Retinal pigment epithelial cell (primary cell): ENCODE measurements at regions not wholly inside any gene's neighbourhood (a gene's known extent, or its start where the extent isn't known, plus 50 kb on each side); places are given as distances from the start of the nearest gene placed in this dataset.
"Not testable (repeated sequence)": the region's sequence is repeated elsewhere in the genome, so short reads cannot be mapped to it uniquely, and the experiment has no call there.

ENCODE experiments used
- DNase-seq: peaks from one replicate; pipeline ENCODE4 v3.0.0-alpha.2; 2010; ENCODE audit warnings: low read depth
- H3K4me3 ChIP-seq: 2 replicates; pipeline ENCODE4 v1.5.1; 2011; ENCODE audit warnings: mild to moderate bottlenecking, low read length, control low read depth, moderate library complexity
- TF ChIP-seq, protein P1 (sequence below): conservative IDR thresholded peaks from 2 replicates; pipeline ENCODE4 v1.5.1; 2011; ENCODE audit warnings: low read depth, low read length, control low read depth, inconsistent platforms

DNA sequence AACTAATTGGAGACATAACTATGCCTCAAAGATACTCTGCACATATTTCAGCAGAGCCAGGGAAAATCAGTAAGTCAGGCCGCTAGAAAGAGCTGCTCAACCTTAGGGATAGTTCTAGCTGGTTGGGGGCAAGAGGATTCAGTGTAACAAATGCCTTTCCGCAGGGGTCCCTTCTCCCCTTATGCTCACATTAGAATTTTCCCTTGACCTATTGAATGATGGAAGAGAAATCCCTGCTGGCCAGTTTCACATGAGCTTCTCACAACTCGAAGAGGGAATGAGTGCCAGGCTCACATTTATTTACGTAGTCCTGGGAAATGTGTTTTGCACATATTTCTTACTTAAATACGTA is 66.2 kb upstream of the USP9X start:
- no peak overlapping the region for H3K4me3 ChIP-seq
- DNase-seq, result no peak
- TF ChIP-seq, protein P1, sequence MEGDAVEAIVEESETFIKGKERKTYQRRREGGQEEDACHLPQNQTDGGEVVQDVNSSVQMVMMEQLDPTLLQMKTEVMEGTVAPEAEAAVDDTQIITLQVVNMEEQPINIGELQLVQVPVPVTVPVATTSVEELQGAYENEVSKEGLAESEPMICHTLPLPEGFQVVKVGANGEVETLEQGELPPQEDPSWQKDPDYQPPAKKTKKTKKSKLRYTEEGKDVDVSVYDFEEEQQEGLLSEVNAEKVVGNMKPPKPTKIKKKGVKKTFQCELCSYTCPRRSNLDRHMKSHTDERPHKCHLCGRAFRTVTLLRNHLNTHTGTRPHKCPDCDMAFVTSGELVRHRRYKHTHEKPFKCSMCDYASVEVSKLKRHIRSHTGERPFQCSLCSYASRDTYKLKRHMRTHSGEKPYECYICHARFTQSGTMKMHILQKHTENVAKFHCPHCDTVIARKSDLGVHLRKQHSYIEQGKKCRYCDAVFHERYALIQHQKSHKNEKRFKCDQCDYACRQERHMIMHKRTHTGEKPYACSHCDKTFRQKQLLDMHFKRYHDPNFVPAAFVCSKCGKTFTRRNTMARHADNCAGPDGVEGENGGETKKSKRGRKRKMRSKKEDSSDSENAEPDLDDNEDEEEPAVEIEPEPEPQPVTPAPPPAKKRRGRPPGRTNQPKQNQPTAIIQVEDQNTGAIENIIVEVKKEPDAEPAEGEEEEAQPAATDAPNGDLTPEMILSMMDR, result no peak

- no peak for DNase-seq
Observed at GRCh38 chrX:41022566-41022965, 62.7 kb upstream of the USP9X start.

GRCh38 chrX:41023098-41023497 is 62.1 kb upstream of the USP9X start:
- TF ChIP-seq, protein P1, result no peak
- H3K4me3 ChIP-seq, result no peak overlapping the region
- DNase-seq, result no peak

More at GRCh38 chrX:41022566-41022965, 62.7 kb upstream of the USP9X start:
- H3K4me3 ChIP-seq, result no peak overlapping the region
- TF ChIP-seq, protein P1, result no peak

GRCh38 chrX:41024335-41024734 is 60.9 kb upstream of the USP9X start:
- not testable (repeated sequence) for DNase-seq, H3K4me3 ChIP-seq

GRCh38 chrX:41024755-41025154 is 60.5 kb upstream of the USP9X start:
- TF ChIP-seq, protein P1, result no peak
- no peak overlapping the region for H3K4me3 ChIP-seq

DNA sequence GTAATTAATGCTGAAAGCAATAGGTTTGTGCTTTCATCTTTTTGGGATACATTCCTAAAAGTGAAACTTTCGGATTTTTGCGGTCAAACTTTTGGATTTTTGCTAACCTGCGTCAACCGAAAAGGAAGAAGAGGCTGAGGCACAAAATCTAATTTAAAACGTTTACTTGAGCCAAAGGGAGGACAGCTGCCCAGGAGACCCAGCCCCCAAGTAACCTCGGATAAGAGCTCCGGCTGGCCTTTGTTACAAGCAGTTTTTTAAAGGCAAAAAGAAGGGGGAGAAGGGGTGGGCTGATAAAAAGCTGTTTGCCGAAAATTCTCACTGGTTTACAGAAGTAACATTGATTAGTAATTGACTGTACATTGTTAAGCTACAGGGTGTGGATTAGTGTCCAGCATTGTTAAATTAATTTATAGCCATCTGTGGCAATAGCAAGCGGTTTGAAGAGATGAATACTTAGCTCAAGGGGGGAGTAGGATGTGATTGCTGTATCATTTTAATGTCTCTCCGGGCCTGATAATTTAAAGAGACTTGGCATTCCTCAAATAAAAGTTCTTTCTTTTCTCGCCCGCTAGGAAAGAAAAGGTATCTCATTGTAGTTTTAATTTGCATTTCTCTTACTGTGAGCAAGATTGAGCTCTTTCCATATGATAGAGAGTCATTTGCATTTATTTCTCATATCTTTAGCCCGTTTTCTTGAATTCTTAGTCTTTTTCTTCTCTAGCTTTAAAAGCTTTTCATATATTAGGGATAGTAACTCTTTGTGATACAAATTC is 59.1 kb upstream of the USP9X start:
- DNase-seq, result no peak
- H3K4me3 ChIP-seq, result no peak overlapping the region
- TF ChIP-seq, protein P1, result no peak

More at GRCh38 chrX:41024755-41025154, 60.5 kb upstream of the USP9X start:
- DNase-seq, result no peak

DNA sequence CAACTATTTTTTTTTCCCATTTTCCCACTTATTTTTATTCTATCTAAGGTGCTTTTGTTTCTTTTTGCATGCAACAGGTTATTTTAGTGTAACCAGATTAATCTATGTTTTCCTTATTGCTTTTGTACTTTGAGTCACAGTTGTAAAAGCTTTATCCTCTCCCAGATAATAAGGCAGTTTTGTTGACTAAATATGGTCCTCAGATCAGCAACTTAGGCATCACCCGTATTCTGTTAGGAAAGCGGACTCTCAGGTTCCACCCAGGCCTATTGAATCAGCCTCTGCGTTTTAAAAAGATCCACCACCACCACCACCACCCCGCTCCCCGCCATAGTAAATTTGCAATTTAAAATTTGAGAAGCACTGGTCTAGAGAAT is 58.6 kb upstream of the USP9X start:
- H3K4me3 ChIP-seq, result no peak overlapping the region
- TF ChIP-seq, protein P1, result no peak
- no peak for DNase-seq
